Liver (tissue), 8 donors: ENCODE measurements at regions not wholly inside any gene's neighbourhood (a gene's known extent, or its start where the extent isn't known, plus 50 kb on each side); places are given as distances from the start of the nearest gene placed in this dataset.

Source experiments
- DNase-seq: peaks from one replicate; pipeline ENCODE4 v3.0.0-alpha.2; 2017; ENCODE audit warnings: low spot score
- H3K27ac ChIP-seq, 2 donors: one replicate each; pipeline ENCODE4 v1.7.0; 2013; ENCODE audit warnings: inconsistent platforms in 2 of 2, low read length in 2 of 2, control low read depth in 1 of 2, low read depth in 1 of 2, mild to moderate bottlenecking in 1 of 2
- H3K27me3 ChIP-seq, 4 donors: one replicate each; pipeline versions ENCODE4 v1.6.1 to v1.7.0; 2013; ENCODE audit warnings: low read length in 3 of 4, inconsistent platforms in 1 of 4, mild to moderate bottlenecking in 1 of 4, moderate library complexity in 1 of 4; ENCODE audit not compliant: control insufficient read depth in 4 of 4, insufficient read depth in 4 of 4
- H3K36me3 ChIP-seq, 4 donors: one replicate each; pipeline versions ENCODE4 v1.6.1 to v1.7.0; 2013; ENCODE audit warnings: low read length in 3 of 4, mild to moderate bottlenecking in 3 of 4, low read depth in 1 of 4, moderate library complexity in 1 of 4; ENCODE audit not compliant: control insufficient read depth in 4 of 4, insufficient read depth in 3 of 4
- H3K4me1 ChIP-seq, 4 donors: one replicate each; pipeline versions ENCODE4 v1.6.1 to v1.7.0; 2013; ENCODE audit warnings: low read length in 3 of 4, mild to moderate bottlenecking in 3 of 4, moderate library complexity in 1 of 4; ENCODE audit not compliant: control insufficient read depth in 4 of 4, insufficient read depth in 4 of 4
- H3K4me3 ChIP-seq, 3 donors: one replicate each; pipeline versions ENCODE4 v1.6.1 to v1.7.0; 2013; ENCODE audit warnings: low read length in 3 of 3, control low read depth in 1 of 3, low read depth in 1 of 3, mild to moderate bottlenecking in 1 of 3
- H3K9ac ChIP-seq, 2 donors: one replicate each; pipeline ENCODE4 v1.7.0; 2013; ENCODE audit warnings: low read length in 2 of 2, mild to moderate bottlenecking in 2 of 2, moderate library complexity in 2 of 2, control low read depth in 1 of 2, low read depth in 1 of 2
- H3K9me3 ChIP-seq, 4 donors: one replicate each; pipeline versions ENCODE4 v1.6.1 to v1.7.0; 2013; ENCODE audit warnings: low read length in 3 of 4; ENCODE audit not compliant: control insufficient read depth in 4 of 4
- FOXA1 ChIP-seq: IDR thresholded peaks from 2 replicates; pipeline ENCODE4 v1.6.1; 2016; ENCODE audit warnings: antibody characterized with exemption
- HNF4A ChIP-seq, 2 donors: conservative IDR thresholded peaks; 2 replicates each; pipeline ENCODE4 v1.6.1; 2016; ENCODE audit warnings: antibody characterized with exemption in 2 of 2, mild to moderate bottlenecking in 2 of 2
- HNF4G ChIP-seq: IDR thresholded peaks from 2 replicates; pipeline ENCODE4 v1.6.1; 2016; ENCODE audit warnings: antibody characterized with exemption
- NR2F2 ChIP-seq: IDR thresholded peaks from 2 replicates; pipeline ENCODE4 v1.6.1; 2016; ENCODE audit warnings: antibody characterized with exemption
- RAD21 ChIP-seq, 2 donors: IDR thresholded peaks; 2 replicates each; pipeline ENCODE4 v1.6.1; 2016; ENCODE audit warnings: antibody characterized with exemption in 2 of 2, mild to moderate bottlenecking in 2 of 2
- RXRA ChIP-seq, 2 donors: IDR thresholded peaks; 2 replicates each; pipeline ENCODE4 v1.6.1; 2017 to 2018; ENCODE audit warnings: antibody characterized with exemption in 2 of 2, mild to moderate bottlenecking in 1 of 2
- SP1 ChIP-seq: IDR thresholded peaks from 2 replicates; pipeline ENCODE4 v1.6.1; 2018; ENCODE audit warnings: antibody characterized with exemption, mild to moderate bottlenecking
- WGBS: extraction: QIAGEN DNeasy Blood & Tissue Kit; methylation state at CpG from one replicate; pipeline ENCODE4 v1.1.7; 2013; 5-methylcytosine and 5-hydroxymethylcytosine counted together
- TF ChIP-seq, protein P1 (sequence below): fragments of 150-350 bp; IDR thresholded peaks from 2 replicates; pipeline ENCODE4 v1.5.1; 2017; ENCODE audit warnings: improper control_type of control experiment, low read depth, low read length; ENCODE audit not compliant: missing input control
- TF ChIP-seq, protein P2 (sequence below): IDR thresholded peaks from 2 replicates; pipeline ENCODE4 v1.6.1; 2016; ENCODE audit warnings: antibody characterized with exemption, mild to moderate bottlenecking
- TF ChIP-seq, protein P3 (sequence below): IDR thresholded peaks from 2 replicates; pipeline ENCODE4 v1.6.1; 2016; ENCODE audit warnings: antibody characterized with exemption
- donor health status: healthy.
- donor health status: healthy.
- donor health status: healthy.
- donor health status: healthy.
- donor health status: healthy.

DNA sequence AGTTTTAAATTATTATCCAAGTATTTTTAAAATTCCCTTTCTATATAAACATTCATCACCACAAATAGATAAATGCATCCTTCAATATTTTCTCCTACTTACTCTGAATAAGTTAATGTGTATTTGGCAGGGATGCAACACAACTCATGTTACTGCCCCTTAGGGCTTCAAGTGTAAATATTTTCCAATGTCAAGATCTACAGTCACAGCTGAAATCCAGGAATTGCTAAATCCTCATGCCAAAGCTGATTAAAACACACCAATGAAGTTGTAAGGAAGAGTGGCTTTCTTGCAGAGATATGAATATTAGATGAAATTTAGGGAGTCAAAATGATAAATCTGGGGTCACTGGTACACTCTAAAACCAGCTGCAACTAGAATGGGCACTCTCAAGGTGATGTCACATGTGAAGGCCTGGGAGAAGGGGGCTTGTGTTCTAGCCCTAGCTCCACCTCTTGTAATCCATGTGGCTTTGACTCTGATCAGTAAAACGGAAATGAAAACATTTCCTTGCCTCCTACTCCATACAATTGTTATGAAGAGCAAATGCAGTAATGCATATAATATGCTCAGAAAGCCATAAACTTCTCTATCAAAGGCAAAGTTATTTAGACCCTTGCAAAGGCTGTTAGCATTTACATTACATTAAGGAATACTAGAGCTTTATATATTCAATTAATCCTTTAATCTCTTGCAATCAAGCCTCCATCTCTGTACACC is 228.1 kb upstream of the NFE2L3 start (continued):
- TF ChIP-seq, protein P1, sequence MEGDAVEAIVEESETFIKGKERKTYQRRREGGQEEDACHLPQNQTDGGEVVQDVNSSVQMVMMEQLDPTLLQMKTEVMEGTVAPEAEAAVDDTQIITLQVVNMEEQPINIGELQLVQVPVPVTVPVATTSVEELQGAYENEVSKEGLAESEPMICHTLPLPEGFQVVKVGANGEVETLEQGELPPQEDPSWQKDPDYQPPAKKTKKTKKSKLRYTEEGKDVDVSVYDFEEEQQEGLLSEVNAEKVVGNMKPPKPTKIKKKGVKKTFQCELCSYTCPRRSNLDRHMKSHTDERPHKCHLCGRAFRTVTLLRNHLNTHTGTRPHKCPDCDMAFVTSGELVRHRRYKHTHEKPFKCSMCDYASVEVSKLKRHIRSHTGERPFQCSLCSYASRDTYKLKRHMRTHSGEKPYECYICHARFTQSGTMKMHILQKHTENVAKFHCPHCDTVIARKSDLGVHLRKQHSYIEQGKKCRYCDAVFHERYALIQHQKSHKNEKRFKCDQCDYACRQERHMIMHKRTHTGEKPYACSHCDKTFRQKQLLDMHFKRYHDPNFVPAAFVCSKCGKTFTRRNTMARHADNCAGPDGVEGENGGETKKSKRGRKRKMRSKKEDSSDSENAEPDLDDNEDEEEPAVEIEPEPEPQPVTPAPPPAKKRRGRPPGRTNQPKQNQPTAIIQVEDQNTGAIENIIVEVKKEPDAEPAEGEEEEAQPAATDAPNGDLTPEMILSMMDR, result no peak
- no peak for TF ChIP-seq NR2F2
- no peak for TF ChIP-seq RAD21 (IDR thresholded peaks at IDR 0.05)
- no peak for TF ChIP-seq FOXA1

DNA sequence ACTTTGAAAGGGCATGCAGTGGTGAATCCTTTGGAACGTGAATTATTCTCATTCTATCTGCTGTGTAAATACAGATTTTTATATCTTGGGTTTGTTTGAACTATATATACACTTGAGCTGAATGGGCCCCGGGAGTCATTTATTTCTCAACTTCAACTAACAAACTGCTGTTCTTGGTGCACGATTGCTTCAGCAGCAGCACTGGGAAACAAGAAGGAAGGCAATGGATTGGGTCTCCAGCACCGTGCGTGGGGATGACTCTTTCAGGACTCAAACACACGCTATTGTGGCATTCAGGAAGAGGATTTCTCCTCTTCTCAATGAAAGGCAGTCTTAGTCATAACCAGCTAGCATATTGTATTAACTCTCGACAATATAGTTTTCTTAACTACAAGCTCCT is 226.0 kb upstream of the NFE2L3 start:
- Histone ChIP-seq H3K36me3 (no peaks in the 10 kb centered on the region), H3K4me1 (no peaks in the 10 kb centered on the region), H3K27ac (no peak overlapping the region), H3K9me3 (no peaks in the 10 kb centered on the region), H3K27me3 (no peaks in the 10 kb centered on the region), H3K9ac (no peak overlapping the region), H3K4me3 (no peak overlapping the region)
- WGBS, result 68% methylated on average over 7 of the region's 7 CpGs
- TF ChIP-seq HNF4G, result no peak
- no peak for TF ChIP-seq HNF4A (conservative IDR thresholded peaks at IDR 0.05)
- no peak for TF ChIP-seq SP1
- TF ChIP-seq, protein P2, sequence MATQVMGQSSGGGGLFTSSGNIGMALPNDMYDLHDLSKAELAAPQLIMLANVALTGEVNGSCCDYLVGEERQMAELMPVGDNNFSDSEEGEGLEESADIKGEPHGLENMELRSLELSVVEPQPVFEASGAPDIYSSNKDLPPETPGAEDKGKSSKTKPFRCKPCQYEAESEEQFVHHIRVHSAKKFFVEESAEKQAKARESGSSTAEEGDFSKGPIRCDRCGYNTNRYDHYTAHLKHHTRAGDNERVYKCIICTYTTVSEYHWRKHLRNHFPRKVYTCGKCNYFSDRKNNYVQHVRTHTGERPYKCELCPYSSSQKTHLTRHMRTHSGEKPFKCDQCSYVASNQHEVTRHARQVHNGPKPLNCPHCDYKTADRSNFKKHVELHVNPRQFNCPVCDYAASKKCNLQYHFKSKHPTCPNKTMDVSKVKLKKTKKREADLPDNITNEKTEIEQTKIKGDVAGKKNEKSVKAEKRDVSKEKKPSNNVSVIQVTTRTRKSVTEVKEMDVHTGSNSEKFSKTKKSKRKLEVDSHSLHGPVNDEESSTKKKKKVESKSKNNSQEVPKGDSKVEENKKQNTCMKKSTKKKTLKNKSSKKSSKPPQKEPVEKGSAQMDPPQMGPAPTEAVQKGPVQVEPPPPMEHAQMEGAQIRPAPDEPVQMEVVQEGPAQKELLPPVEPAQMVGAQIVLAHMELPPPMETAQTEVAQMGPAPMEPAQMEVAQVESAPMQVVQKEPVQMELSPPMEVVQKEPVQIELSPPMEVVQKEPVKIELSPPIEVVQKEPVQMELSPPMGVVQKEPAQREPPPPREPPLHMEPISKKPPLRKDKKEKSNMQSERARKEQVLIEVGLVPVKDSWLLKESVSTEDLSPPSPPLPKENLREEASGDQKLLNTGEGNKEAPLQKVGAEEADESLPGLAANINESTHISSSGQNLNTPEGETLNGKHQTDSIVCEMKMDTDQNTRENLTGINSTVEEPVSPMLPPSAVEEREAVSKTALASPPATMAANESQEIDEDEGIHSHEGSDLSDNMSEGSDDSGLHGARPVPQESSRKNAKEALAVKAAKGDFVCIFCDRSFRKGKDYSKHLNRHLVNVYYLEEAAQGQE, result no peak
- no peak for DNase-seq

DNA sequence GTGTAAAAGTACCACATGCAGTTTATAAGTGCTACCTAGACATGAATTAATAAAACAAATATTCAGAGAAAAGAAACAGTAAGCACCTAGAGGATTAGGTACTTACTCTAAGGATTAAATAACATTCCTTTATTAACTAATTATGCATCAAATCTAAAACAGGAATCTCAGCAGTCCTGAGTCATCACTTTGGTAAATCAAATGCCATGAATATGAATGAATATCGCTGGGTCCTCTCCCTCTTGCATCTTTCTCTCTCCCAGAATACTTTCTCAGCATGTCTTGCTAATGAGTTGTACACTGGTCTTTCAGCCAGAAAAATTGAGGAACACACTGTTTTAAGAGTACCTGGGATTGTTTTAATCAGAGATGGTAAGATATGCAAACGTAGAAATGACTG is 225.5 kb upstream of the NFE2L3 start:
- Histone ChIP-seq H3K9me3 (no peaks in the 10 kb centered on the region), H3K36me3 (no peaks in the 10 kb centered on the region), H3K4me1 (no peaks in the 10 kb centered on the region), H3K27me3 (no peaks in the 10 kb centered on the region), H3K4me3 (no peak overlapping the region), H3K9ac (no peak overlapping the region), H3K27ac (no peak overlapping the region)
- 79% methylated on average over 2 of the region's 2 CpGs for WGBS
- DNase-seq, result no peak
- TF ChIP-seq, protein P3, sequence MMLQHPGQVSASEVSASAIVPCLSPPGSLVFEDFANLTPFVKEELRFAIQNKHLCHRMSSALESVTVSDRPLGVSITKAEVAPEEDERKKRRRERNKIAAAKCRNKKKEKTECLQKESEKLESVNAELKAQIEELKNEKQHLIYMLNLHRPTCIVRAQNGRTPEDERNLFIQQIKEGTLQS, result no peak
- TF ChIP-seq RAD21 (IDR thresholded peaks at IDR 0.05) (no peak), RXRA (IDR thresholded peaks at IDR 0.05) (no peak), HNF4G (no peak)
- TF ChIP-seq, protein P1, result no peak
